HFFc6 (cell line): ENCODE measurements at regions not wholly inside any gene's neighbourhood (a gene's known extent, or its start where the extent isn't known, plus 50 kb on each side); places are given as distances from the start of the nearest gene placed in this dataset.

Source experiments
- DNase-seq: peaks from one replicate; pipeline ENCODE4 v3.0.0-alpha.2; 2018
- H3K27ac Mint-ChIP-seq: 2 replicates; pipeline ENCODE4 v1.8.0; 2020; ENCODE audit warnings: mild to moderate bottlenecking, mixed read lengths
- H3K27me3 Mint-ChIP-seq: 2 replicates; pipeline ENCODE4 v1.8.0; 2021; ENCODE audit warnings: mild to moderate bottlenecking, moderate library complexity, mixed read lengths; ENCODE audit not compliant: insufficient read depth
- H3K36me3 Mint-ChIP-seq: 2 replicates; pipeline ENCODE4 v1.8.0; 2021; ENCODE audit warnings: low read depth, mixed read lengths
- H3K4me1 Mint-ChIP-seq: 2 replicates; pipeline ENCODE4 v1.8.0; 2020; ENCODE audit warnings: low read depth, mixed read lengths
- H3K4me3 Mint-ChIP-seq: 2 replicates; pipeline ENCODE4 v1.8.0; 2020; ENCODE audit warnings: mild to moderate bottlenecking, moderate library complexity, mixed read lengths
- H3K9me3 Mint-ChIP-seq: 2 replicates; pipeline ENCODE4 v1.8.0; 2020; ENCODE audit warnings: mild to moderate bottlenecking, mixed read lengths
- CTCF ChIP-seq: fragments of 200-600 bp; sonication (generic); IDR thresholded peaks from 2 replicates; pipeline ENCODE4 v1.5.0; 2021; ENCODE audit warnings: antibody characterized with exemption, mild to moderate bottlenecking

GRCh38 chr12:114580306-114580705 lies 103.7 kb downstream of the TBX3 start:
- Mint-ChIP-seq H3K27ac (no peak overlapping the region), H3K4me1 (no peaks in the 10 kb centered on the region), H3K4me3 (no peak overlapping the region), H3K9me3 (no peaks in the 10 kb centered on the region), H3K27me3 (peaks cover 18% of the 10 kb centered on the region), H3K36me3 (no peaks in the 10 kb centered on the region)
- DNase-seq = no peak
- no peak for TF ChIP-seq CTCF

DNA sequence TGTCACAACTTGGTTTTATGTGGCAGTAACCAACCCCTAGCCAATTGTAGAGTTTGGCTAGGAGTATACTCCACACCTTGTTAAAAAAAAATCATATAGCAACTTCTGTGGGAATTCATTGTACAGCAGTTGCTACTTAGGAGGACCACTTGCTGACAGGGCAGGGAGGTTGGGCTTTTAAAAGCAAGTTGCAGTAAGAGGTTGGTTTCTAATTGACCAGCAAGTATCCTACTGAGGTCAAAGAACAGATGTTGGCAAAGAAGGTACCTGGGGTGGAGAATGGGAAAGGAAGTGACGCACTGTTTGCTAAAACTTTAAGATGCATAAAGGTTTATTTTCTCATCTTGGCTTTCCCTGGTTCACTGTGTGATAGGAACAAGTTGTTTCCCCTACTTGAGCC lies 104.6 kb downstream of the TBX3 start:
- Mint-ChIP-seq H3K36me3 (no peaks in the 10 kb centered on the region), H3K27me3 (peaks cover 18% of the 10 kb centered on the region), H3K27ac (no peak overlapping the region), H3K4me3 (no peak overlapping the region), H3K4me1 (no peaks in the 10 kb centered on the region), H3K9me3 (no peaks in the 10 kb centered on the region)
- no peak for DNase-seq
- TF ChIP-seq CTCF = no peak

DNA sequence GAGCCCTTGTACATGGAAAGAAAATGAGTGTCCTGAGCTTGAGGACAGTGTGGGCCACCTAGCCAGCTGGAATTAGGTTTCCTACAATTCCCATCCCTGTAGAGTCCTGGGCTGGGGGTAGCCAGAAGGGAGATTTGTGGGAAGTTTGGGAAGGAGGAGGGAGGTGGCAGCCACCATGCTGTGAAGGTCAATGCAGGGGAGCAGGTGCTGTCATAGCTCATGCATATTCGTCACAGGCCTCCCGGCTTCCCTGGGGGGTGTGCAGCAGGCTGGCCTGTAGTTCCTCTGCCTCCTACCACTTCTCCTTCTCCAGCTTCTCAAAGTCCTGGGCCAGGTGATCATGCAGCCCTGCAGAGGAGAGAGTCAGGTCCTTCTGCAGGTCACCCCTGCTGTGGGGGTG lies 121.3 kb downstream of the TBX3 start:
- Mint-ChIP-seq H3K9me3 (no peaks in the 10 kb centered on the region), H3K27me3 (peaks cover 10% of the 10 kb centered on the region), H3K4me3 (no peak overlapping the region), H3K36me3 (no peaks in the 10 kb centered on the region), H3K27ac (no peak overlapping the region), H3K4me1 (no peaks in the 10 kb centered on the region)
- DNase-seq = no peak
- no peak for TF ChIP-seq CTCF

DNA sequence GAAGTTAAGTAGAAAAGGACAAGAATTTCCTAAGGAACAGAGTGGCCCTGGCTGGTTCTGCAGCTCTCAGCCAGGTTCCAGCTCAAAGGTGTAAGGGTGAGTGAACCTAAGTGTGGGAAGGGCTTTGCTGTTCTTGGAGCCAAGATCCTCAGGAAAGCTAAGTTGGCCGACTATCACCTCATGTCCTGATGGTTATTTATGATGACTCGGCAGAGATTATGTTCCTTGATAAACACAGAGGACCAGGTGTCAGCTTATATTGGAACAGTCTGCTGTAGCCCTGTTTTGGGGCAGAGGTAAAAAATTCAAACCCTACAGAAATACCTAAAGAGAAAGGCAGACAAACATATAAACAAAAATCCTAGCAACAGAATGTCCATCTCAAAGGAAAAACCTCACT lies 128.5 kb downstream of the TBX3 start:
- Mint-ChIP-seq H3K4me1 (no peaks in the 10 kb centered on the region), H3K4me3 (no peak overlapping the region), H3K27ac (no peak overlapping the region), H3K9me3 (no peaks in the 10 kb centered on the region), H3K36me3 (no peaks in the 10 kb centered on the region), H3K27me3 (peaks cover 17% of the 10 kb centered on the region)
- no peak for TF ChIP-seq CTCF
- DNase-seq = no peak

- H3K27me3 Mint-ChIP-seq = peaks cover 26% of the 10 kb centered on the region
- no peaks in the 10 kb centered on the region for H3K4me1 Mint-ChIP-seq
- no peak overlapping the region for H3K27ac Mint-ChIP-seq
- TF ChIP-seq CTCF = no peak
- H3K36me3 Mint-ChIP-seq = no peaks in the 10 kb centered on the region
- H3K4me3 Mint-ChIP-seq = no peak overlapping the region
- H3K9me3 Mint-ChIP-seq = no peaks in the 10 kb centered on the region
- no peak for DNase-seq
Measured at GRCh38 chr12:114547636-114548035, 136.3 kb downstream of the TBX3 start.

- H3K9me3 Mint-ChIP-seq = no peaks in the 10 kb centered on the region
- H3K27ac Mint-ChIP-seq = no peak overlapping the region
- H3K27me3 Mint-ChIP-seq = peaks cover 24% of the 10 kb centered on the region
- no peak for TF ChIP-seq CTCF
- no peak for DNase-seq
- no peak overlapping the region for H3K4me3 Mint-ChIP-seq
- no peaks in the 10 kb centered on the region for H3K4me1 Mint-ChIP-seq
- no peaks in the 10 kb centered on the region for H3K36me3 Mint-ChIP-seq
Measured at GRCh38 chr12:114530417-114530816, 124.5 kb upstream of the TBX5 start.
